ENCODE measurements at regions not wholly inside any gene's neighbourhood (a gene's known extent, or its start where the extent isn't known, plus 50 kb on each side); places are given as distances from the start of the nearest gene placed in this dataset.

DNA sequence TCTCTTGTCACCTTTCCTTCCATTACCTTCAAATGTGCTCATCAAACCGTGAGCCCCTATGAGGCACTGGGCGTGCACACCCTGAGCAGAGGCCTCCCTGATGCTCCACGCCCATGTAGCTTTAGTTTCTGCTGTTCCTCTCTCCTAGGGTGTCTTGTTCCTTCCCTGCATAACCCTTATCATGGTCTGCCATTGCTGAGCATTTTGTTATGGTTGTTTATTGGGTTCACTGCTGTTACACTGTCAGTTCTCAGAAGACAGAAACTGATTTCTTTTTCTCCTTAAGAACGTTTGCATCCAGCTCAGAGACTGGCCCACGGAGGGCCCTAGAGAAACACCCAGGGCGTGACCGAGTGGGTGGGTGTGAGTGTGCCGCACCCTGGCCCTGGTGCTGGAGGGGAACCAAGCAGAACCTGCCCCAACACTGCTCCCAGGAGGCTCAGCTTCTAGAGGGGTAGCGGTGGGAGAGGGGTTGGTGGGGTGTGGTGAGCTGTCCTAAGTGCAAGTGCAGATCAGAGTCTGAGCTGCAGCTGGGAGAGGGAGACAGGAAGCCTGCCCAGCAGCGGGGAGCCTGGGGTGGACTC lies 61.4 kb upstream of the URI1 start:
- TF ChIP-seq, protein P1, sequence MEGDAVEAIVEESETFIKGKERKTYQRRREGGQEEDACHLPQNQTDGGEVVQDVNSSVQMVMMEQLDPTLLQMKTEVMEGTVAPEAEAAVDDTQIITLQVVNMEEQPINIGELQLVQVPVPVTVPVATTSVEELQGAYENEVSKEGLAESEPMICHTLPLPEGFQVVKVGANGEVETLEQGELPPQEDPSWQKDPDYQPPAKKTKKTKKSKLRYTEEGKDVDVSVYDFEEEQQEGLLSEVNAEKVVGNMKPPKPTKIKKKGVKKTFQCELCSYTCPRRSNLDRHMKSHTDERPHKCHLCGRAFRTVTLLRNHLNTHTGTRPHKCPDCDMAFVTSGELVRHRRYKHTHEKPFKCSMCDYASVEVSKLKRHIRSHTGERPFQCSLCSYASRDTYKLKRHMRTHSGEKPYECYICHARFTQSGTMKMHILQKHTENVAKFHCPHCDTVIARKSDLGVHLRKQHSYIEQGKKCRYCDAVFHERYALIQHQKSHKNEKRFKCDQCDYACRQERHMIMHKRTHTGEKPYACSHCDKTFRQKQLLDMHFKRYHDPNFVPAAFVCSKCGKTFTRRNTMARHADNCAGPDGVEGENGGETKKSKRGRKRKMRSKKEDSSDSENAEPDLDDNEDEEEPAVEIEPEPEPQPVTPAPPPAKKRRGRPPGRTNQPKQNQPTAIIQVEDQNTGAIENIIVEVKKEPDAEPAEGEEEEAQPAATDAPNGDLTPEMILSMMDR (IDR thresholded peaks at IDR 0.05) = no peak
- TF ChIP-seq POLR2A (IDR thresholded peaks at IDR 0.05) = no peak

Measured in heart left ventricle (tissue), 13 donors.